Colonic mucosa (tissue), 4 donors: ENCODE measurements at regions not wholly inside any gene's neighbourhood (a gene's known extent, or its start where the extent isn't known, plus 50 kb on each side); places are given as distances from the start of the nearest gene placed in this dataset.

Source experiments
- DNase-seq: peaks from one replicate; pipeline ENCODE4 v3.0.0-alpha.2; 2020
- H3K27ac ChIP-seq: fragments of 200-600 bp; one replicate; pipeline ENCODE4 v1.8.0; 2021
- H3K27me3 ChIP-seq: fragments of 200-600 bp; one replicate; pipeline ENCODE4 v1.8.0; 2021
- H3K36me3 ChIP-seq: fragments of 200-600 bp; one replicate; pipeline ENCODE4 v1.8.0; 2021
- H3K4me1 ChIP-seq: fragments of 200-600 bp; one replicate; pipeline ENCODE4 v1.8.0; 2021; ENCODE audit warnings: mild to moderate bottlenecking
- H3K4me3 ChIP-seq: fragments of 200-600 bp; one replicate; pipeline ENCODE4 v1.8.0; 2021
- H3K9ac ChIP-seq, 2 donors: one replicate each; pipeline ENCODE4 v1.7.0; 2013; ENCODE audit warnings: control low read depth in 2 of 2, low read depth in 2 of 2, low read length in 2 of 2
- H3K9me3 ChIP-seq: fragments of 200-600 bp; one replicate; pipeline ENCODE4 v1.8.0; 2021
- intact Hi-C: fragments of 100-400 bp; cut with DNase I; formaldehyde crosslinking; loops from one replicate; pipeline ENCODE4 v1.14.1; 2022
- TF ChIP-seq, protein P1 (sequence below): fragments of 200-600 bp; IDR thresholded peaks from one replicate; pipeline ENCODE4 v1.8.0; 2022; ENCODE audit warnings: antibody characterized with exemption, mild to moderate bottlenecking
- donor health status: healthy.
- donor health status: DM: no; HTN: no; CAD: no.
- donor health status: DM: no; HTN: no; CAD: no.

DNA sequence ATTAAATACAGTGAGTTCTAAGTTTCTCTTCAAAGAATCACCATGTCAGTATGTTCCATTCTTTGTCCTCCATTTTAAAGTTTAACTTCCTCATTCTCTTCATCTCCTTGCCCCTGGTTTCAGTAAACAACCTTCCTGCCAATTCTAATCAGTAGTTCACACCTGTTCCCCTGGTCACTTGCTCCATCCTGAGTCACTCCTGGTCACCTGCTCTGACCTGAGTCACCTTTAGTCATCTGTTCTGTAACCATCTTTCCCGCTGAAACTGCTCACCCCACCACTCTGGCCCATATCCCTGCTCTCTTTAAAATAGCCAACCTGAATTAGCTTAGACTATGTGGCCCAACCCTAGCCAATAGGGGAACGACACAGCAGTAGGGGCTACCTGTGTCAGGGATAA lies 1447.4 kb upstream of the TMEM132C start:
- Histone ChIP-seq H3K9ac (no peak overlapping the region), H3K4me3 (no peak overlapping the region), H3K36me3 (no peaks in the 10 kb centered on the region), H3K27me3 (no peaks in the 10 kb centered on the region), H3K9me3 (no peaks in the 10 kb centered on the region), H3K4me1 (no peaks in the 10 kb centered on the region), H3K27ac (no peak overlapping the region)
- intact Hi-C loops: no loop called here
- TF ChIP-seq, protein P1, sequence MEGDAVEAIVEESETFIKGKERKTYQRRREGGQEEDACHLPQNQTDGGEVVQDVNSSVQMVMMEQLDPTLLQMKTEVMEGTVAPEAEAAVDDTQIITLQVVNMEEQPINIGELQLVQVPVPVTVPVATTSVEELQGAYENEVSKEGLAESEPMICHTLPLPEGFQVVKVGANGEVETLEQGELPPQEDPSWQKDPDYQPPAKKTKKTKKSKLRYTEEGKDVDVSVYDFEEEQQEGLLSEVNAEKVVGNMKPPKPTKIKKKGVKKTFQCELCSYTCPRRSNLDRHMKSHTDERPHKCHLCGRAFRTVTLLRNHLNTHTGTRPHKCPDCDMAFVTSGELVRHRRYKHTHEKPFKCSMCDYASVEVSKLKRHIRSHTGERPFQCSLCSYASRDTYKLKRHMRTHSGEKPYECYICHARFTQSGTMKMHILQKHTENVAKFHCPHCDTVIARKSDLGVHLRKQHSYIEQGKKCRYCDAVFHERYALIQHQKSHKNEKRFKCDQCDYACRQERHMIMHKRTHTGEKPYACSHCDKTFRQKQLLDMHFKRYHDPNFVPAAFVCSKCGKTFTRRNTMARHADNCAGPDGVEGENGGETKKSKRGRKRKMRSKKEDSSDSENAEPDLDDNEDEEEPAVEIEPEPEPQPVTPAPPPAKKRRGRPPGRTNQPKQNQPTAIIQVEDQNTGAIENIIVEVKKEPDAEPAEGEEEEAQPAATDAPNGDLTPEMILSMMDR: no peak
- DNase-seq: no peak

DNA sequence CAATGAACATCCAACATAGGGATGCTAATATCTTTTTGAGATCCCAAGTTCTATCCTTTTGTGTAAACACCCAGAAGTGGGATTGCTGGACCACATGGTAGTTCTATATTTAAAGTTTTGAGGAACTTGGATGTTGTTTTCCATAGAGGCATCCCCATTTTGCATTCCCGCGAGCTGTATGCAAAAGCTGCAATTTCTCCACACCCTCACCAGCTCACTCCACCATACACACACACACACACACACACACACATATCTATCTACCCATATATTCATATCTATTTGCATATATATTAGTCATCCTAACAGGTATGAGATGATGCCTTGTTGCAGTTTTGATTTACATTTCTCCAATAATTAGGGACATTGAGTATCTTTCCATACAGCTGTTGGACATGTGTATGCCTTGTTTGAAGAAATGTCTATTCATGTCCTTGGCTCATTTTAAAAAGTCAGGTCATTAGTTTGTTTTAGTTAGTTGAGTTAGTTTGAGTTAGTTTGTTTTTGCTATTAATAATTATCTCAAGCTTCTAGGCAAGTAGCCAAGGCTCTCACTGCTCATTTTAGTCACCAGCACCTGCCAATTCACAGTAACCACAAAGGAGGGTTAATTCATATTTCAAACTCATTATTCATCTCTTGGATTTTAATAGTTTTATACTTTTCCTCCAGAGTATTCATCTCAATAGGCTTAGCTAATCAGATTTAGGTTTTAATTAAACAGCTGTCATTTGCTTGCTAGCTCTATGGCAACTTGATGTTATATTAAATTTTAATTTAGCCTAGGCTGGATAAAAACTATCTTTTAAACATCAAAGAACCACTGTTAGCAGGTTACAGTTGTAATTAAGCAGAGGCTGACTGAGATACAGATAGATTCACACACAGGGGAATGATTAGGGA lies 1435.9 kb upstream of the TMEM132C start:
- Histone ChIP-seq H3K4me3 (no peak overlapping the region), H3K27ac (no peak overlapping the region), H3K4me1 (no peaks in the 10 kb centered on the region), H3K27me3 (no peaks in the 10 kb centered on the region), H3K9me3 (no peaks in the 10 kb centered on the region), H3K36me3 (no peaks in the 10 kb centered on the region), H3K9ac (no peak overlapping the region)
- TF ChIP-seq, protein P1: no peak
- no peak for DNase-seq
- intact Hi-C loops: no loop called here

DNA sequence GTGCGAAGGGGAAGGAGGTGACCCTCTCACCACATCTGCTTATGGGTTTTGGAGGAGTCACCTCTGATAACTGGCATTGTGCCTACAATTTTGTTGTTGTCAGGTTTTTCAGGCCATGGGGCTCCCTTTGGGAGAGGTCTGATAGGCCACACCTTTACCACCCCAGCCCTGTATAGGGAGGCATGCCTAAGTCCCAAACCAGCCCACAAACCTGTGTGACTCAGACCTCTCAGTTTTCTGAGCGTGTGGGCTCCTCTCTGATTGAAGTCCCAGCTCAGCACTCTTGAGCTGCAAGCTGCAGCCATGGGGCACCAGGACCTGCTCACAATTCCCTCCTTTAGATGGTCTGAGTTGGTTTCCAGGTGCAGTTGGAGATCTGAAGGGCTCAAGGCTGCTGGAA lies 1429.3 kb upstream of the TMEM132C start:
- TF ChIP-seq, protein P1: no peak
- Histone ChIP-seq H3K4me1 (no peaks in the 10 kb centered on the region), H3K27ac (no peak overlapping the region), H3K36me3 (no peaks in the 10 kb centered on the region), H3K4me3 (no peak overlapping the region), H3K9ac (no peak overlapping the region), H3K9me3 (no peaks in the 10 kb centered on the region), H3K27me3 (no peaks in the 10 kb centered on the region)
- no peak for DNase-seq
- intact Hi-C loops: no loop called here

DNA sequence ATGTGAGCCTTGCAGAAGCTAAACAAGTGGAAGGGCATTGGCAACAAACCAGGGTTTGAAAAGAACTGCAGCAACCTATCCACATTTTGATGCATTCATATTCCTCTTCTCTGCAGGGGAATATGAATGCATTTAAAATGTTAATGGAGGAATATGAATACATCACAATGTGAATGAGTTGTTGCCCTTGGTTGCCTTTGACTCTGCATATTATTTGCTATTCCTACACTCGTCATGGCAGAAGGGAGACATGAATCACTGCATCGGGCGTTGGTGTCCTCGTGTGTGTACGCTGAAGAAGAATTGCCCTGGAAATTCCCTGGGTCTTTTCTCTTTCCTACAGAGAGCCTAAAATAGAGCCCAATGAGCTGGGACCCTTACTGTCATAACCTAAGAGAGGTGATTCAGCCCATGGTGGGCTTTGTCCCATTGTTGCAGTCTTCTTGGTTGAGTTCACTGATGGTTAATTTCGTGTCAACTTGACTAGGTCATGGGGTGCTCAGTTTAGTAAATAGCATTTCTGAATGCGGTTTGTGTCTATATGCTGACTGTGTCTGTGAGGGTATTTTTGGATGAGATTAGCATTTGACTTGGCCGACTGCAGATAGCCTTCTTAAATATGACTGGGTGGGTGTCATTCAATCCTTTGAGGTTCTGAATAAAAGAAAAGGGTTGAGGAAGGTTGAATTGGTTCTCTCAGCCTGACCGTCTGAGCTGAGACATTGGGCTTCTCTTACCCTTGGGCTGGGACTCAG lies 1422.9 kb upstream of the TMEM132C start:
- Histone ChIP-seq H3K36me3 (no peaks in the 10 kb centered on the region), H3K27me3 (no peaks in the 10 kb centered on the region), H3K27ac (no peak overlapping the region), H3K9me3 (no peaks in the 10 kb centered on the region), H3K4me1 (no peaks in the 10 kb centered on the region), H3K9ac (no peak overlapping the region), H3K4me3 (no peak overlapping the region)
- intact Hi-C loops: no loop called here
- TF ChIP-seq, protein P1: no peak
- DNase-seq: no peak

DNA sequence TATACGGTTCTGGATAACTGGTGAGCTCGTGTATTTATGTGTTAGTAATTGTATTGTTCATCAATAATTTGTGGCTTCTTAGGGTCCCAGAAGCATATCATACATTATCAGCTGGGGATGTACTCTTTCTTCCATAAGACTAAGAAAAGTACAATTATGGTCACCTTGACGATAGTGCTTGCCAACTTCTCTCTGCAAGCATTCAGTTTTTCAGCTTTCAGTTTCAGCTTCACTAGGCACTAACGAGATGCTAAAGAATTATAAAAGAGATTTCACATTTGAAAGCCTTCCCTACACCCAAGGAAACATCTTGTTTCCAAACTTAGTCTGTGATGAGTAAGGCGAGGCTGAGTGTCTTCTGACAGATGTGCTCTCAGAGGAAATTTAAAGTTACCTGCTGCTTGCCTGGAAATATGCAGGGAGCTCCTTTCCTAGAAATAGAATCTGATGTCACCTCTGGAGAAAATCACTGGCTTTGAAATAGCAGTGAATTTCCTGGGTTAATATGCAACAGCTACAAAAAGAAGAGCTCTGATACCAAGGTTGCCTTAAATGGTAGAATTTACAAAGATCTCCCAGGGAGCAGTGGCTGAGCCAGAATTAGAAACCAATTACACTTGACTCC lies 1419.9 kb upstream of the TMEM132C start:
- Histone ChIP-seq H3K27me3 (no peaks in the 10 kb centered on the region), H3K27ac (no peak overlapping the region), H3K9ac (no peak overlapping the region), H3K36me3 (no peaks in the 10 kb centered on the region), H3K9me3 (no peaks in the 10 kb centered on the region), H3K4me3 (no peak overlapping the region), H3K4me1 (no peaks in the 10 kb centered on the region)
- intact Hi-C loops: no loop called here
- TF ChIP-seq, protein P1: no peak
- DNase-seq: no peak
